ACC112 (cell line): ENCODE measurements at regions not wholly inside any gene's neighbourhood (a gene's known extent, or its start where the extent isn't known, plus 50 kb on each side); places are given as distances from the start of the nearest gene placed in this dataset.
"Not testable (repeated sequence)": the region's sequence is repeated elsewhere in the genome, so short reads cannot be mapped to it uniquely, and the experiment has no call there.

Experiments
- H2AFZ ChIP-seq: fragments of 200-600 bp; sonication (generic); one replicate; pipeline ENCODE4 v1.6.0; 2017; ENCODE audit warnings: antibody characterized with exemption, low read length; ENCODE audit not compliant: unreplicated experiment
- H3K27ac ChIP-seq: fragments of 200-600 bp; sonication (generic); 2 replicates; pipeline ENCODE4 v1.5.1; 2014; ENCODE audit warnings: low read depth, mild to moderate bottlenecking, antibody characterized with exemption, low read length, moderate library complexity
- H3K27me3 ChIP-seq: fragments of 200-600 bp; sonication (generic); 2 replicates; pipeline ENCODE4 v1.6.1; 2014; ENCODE audit warnings: mild to moderate bottlenecking, antibody characterized with exemption, low read length, moderate library complexity, mixed read lengths; ENCODE audit not compliant: insufficient read depth
- H3K36me3 ChIP-seq: fragments of 200-600 bp; sonication (generic); 2 replicates; pipeline ENCODE4 v1.6.1; 2016; ENCODE audit warnings: mild to moderate bottlenecking, antibody characterized with exemption, low read length, moderate library complexity, mixed read lengths; ENCODE audit not compliant: insufficient read depth
- H3K4me1 ChIP-seq: fragments of 200-600 bp; sonication (generic); one replicate; pipeline ENCODE4 v1.6.1; 2016; ENCODE audit warnings: low read length, mixed read lengths; ENCODE audit not compliant: insufficient read depth, unreplicated experiment, control insufficient read depth
- H3K4me3 ChIP-seq: fragments of 200-600 bp; sonication (generic); 2 replicates; pipeline ENCODE4 v1.5.1; 2014; ENCODE audit warnings: mild to moderate bottlenecking, low read depth, low read length
- H3K79me2 ChIP-seq: fragments of 200-600 bp; sonication (generic); one replicate; pipeline ENCODE4 v1.6.0; 2016; ENCODE audit warnings: low read length; ENCODE audit not compliant: control insufficient read depth, unreplicated experiment, insufficient read depth

DNA sequence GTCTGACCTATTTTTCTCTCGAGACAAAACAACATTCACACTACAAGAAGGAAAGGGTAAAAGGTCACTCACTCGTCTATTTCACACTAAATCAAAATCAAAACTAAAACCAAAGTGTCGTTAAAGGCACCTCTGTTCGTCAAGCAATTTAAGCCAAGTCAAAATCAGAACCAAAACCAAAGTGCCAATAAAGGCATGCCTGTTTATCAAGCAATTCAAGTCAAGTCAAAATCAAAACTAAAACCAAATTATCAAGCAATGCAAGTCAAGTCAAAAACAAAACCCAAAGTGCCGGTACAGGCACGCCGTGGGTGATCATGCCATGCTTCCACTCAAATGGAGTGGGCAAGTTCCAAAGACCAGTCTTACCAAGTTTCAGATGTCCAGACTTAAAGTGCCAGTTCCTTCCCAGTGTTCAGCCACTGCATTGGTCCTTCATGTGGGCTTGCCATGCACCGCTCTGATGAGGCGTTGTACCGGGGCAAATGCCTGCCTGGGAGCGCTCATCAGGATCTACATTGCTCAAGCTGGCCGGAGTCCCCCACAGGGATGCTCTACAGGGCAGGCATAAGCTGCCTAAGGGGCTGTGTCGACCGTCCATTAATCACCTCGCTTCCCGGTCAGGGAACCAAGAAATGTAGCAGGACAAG is 55.1 kb upstream of the RBMX start:
- H3K27me3 ChIP-seq, H3K27ac ChIP-seq, H3K4me1 ChIP-seq, H2AFZ ChIP-seq, H3K4me3 ChIP-seq, H3K79me2 ChIP-seq, H3K36me3 ChIP-seq: not testable (repeated sequence)

DNA sequence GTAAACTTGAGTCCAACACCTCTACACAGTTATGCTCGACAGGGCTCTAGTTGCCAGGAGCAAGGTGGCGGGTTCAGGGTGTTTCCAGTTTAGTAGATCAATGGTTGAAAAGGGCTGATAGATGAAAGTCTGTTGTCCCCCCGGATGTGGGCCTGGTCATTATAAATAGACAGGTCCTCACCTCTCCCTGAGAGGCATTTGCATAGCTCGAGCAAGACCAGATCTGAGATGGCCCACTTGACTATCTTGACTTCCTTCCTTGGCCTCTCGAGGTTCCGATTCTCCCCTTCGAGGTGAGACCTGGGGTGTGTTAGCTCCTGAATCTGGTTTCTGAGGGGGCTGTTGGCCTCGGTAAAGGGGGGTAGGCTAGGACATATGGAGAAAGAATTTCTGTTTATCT is 54.1 kb upstream of the RBMX start:
- not testable (repeated sequence) for H3K79me2 ChIP-seq, H3K4me1 ChIP-seq, H3K4me3 ChIP-seq, H2AFZ ChIP-seq, H3K27ac ChIP-seq, H3K36me3 ChIP-seq, H3K27me3 ChIP-seq

DNA sequence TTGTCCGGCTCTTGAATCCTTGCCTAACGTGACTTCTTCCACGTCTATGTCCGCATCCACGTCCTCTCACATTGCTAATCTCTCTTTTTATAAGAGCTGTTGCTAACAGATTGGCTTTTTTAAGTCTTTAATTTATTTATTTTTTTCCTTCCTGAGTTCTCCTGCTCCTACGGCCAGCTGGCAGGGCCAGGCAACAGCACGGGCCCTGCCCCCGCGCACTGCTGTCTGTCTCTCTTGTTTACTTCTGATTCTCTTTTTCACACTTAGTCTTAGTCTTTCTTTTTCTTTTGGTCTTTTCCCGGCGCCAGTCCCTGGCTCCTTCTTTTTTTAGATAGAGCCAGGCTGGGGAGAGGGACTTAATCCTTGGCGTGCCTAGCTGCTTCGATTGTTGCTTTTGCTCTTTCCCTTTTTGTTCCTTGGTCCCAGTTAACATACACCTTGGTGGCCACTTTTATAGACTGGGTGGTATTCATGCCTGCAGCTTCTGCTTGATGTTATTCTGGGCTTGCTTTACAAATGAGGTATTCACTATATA is 53.2 kb upstream of the RBMX start:
- Histone ChIP-seq H3K36me3 (no peaks in the 10 kb centered on the region), H3K4me3 (no peak overlapping the region)

DNA sequence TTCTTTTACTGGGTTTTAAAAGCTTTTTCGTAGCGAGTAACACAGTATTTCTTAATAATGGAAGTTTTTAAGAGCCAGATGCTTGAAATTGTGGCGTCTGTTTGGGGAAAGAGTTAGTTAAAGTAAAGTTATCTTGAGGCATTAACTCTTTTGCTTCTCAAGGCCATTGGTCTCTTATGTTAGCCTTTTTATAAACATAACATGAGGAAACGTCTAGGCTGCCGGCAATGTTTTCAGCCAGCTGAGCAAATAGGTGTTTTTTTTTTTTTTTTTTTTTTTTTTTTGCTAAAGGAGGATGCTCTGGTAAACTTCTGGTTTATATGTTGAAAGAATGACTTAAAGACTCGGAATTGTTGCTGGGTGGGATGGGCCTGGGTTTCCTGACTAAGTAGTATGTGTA is 51.1 kb upstream of the RBMX start:
- Histone ChIP-seq H3K36me3 (no peaks in the 10 kb centered on the region), H3K4me3 (no peak overlapping the region), H3K79me2 (no peaks in the 10 kb centered on the region), H3K27ac (no peak overlapping the region), H3K4me1 (no peaks in the 10 kb centered on the region), H2AFZ (no peak overlapping the region), H3K27me3 (no peaks in the 10 kb centered on the region)

More for the DNA sequence above, 53.2 kb upstream of the RBMX start:
- Histone ChIP-seq H3K4me1 (no peaks in the 10 kb centered on the region), H3K79me2 (no peaks in the 10 kb centered on the region), H3K27me3 (no peaks in the 10 kb centered on the region), H3K27ac (no peak overlapping the region), H2AFZ (no peak overlapping the region)
